GM12878 (cell line): ENCODE measurements at regions not wholly inside any gene's neighbourhood (a gene's known extent, or its start where the extent isn't known, plus 50 kb on each side); places are given as distances from the start of the nearest gene placed in this dataset.

Experiments used
- ATAC-seq: fragments of 200-7000 bp; cut with Tn5 transposase; 3 replicates; pipeline ENCODE4 v1.9.1; 2020; ENCODE audit warnings: mild to moderate bottlenecking, moderate library complexity
- BruUV-seq: library from RNA; stranded (reverse); fragments of 400-500 nt; replicated peaks from 2 replicates; lab custom pipeline; 2021; lab: Mats Ljungman, UMichigan
- CTCF ChIA-PET: fragments of 300-600 bp; sonication (Branson Sonifier 250); formaldehyde crosslinking; extraction: SDS; loops from one replicate; lab custom pipeline; 2021; ENCODE audit warnings: inconsistent platforms; lab: Yijun Ruan, JAX
- POLR2A ChIA-PET: fragments of 350-600 bp; formaldehyde crosslinking; extraction: SDS; loops from one replicate; lab custom pipeline; 2021; ENCODE audit warnings: inconsistent platforms; lab: Charles Lee
- RAD21 ChIA-PET: fragments of 300-600 bp; sonication (Branson Sonifier 250); formaldehyde crosslinking; loops from one replicate; lab custom pipeline; 2023; ENCODE audit warnings: antibody characterized with exemption; ENCODE audit not compliant: unreplicated experiment; lab: Charles Lee
- SMC1A ChIA-PET: fragments of 300-600 bp; sonication (Branson Sonifier 250); formaldehyde crosslinking; loops from one replicate; lab custom pipeline; 2023; ENCODE audit not compliant: unreplicated experiment, uncharacterized antibody; lab: Charles Lee
- DNase-seq: peaks from one replicate; pipeline ENCODE4 v3.0.0-alpha.2; 2011; ENCODE audit warnings: low read depth, low spot score
- FAIRE-seq: peaks from 3 replicates; lab custom pipeline; 2011; peaks lifted over from hg19 to GRCh38; lab: Jason Lieb, UNC
- H2AFZ ChIP-seq: 2 replicates; pipeline ENCODE4 v1.6.0; 2011; ENCODE audit warnings: low read depth, low read length, control low read depth; ENCODE audit not compliant: control insufficient read depth
- H3K27ac ChIP-seq: 2 replicates; pipeline ENCODE4 v1.5.1; 2011; ENCODE audit warnings: control low read depth; ENCODE audit not compliant: control insufficient read depth, insufficient read depth
- H3K27me3 ChIP-seq, 2 experiments: replicated peaks in 1 of 2; 2 replicates each; pipeline versions ENCODE4 v1.6.0 to v1.6.1; 2011; ENCODE audit warnings: low read length in 1 of 2; ENCODE audit not compliant: control insufficient read depth in 2 of 2, insufficient read depth in 2 of 2
- H3K36me3 ChIP-seq, 2 experiments: 2 replicates each; pipeline ENCODE4 v1.5.1; 2011; ENCODE audit warnings: low read length in 1 of 2; ENCODE audit not compliant: control insufficient read depth in 2 of 2, insufficient read depth in 2 of 2
- H3K4me1 ChIP-seq: 2 replicates; pipeline ENCODE4 v1.6.1; 2011; ENCODE audit warnings: mild to moderate bottlenecking, low read length, moderate library complexity, mixed read lengths; ENCODE audit not compliant: control insufficient read depth, insufficient read depth
- H3K4me2 ChIP-seq: 2 replicates; pipeline ENCODE4 v1.6.0; 2011; ENCODE audit warnings: control low read depth; ENCODE audit not compliant: control insufficient read depth, insufficient read depth
- H3K4me3 ChIP-seq: fragments of 200-600 bp; sonication (generic); 2 replicates; pipeline ENCODE4 v1.5.1; 2016
- H3K79me2 ChIP-seq: 2 replicates; pipeline ENCODE4 v1.6.0; 2011; ENCODE audit warnings: low read length; ENCODE audit not compliant: control insufficient read depth, insufficient read depth
- H3K9ac ChIP-seq: 2 replicates; pipeline ENCODE4 v1.8.0; 2011; ENCODE audit warnings: low read length, control low read depth, mixed read lengths; ENCODE audit not compliant: control insufficient read depth, insufficient read depth
- H3K9me3 ChIP-seq: replicated peaks from 3 replicates; pipeline ENCODE4 v1.5.1; 2011; ENCODE audit warnings: mild to moderate bottlenecking, low read length; ENCODE audit not compliant: control insufficient read depth, insufficient read depth
- H4K20me1 ChIP-seq: 2 replicates; pipeline ENCODE4 v1.6.0; 2011; ENCODE audit not compliant: control insufficient read depth, insufficient read depth
- ASH2L ChIP-seq: fragments of 300-600, 200-600 bp; sonication (generic); IDR thresholded peaks from 2 replicates; pipeline ENCODE4 v1.6.1; 2017; ENCODE audit warnings: low read depth, mild to moderate bottlenecking, borderline replicate concordance
- ATF7 ChIP-seq: fragments of 450-650 bp; IDR thresholded peaks from 2 replicates; pipeline ENCODE4 v1.6.1; 2016; ENCODE audit warnings: low read depth, mild to moderate bottlenecking
- CBX3 ChIP-seq: fragments of 200-600 bp; sonication (generic); IDR thresholded peaks from 2 replicates; pipeline ENCODE4 v1.6.1; 2016; ENCODE audit warnings: low read depth, borderline replicate concordance
- ESRRA ChIP-seq: IDR thresholded peaks from 2 replicates; pipeline ENCODE4 v1.6.1; 2012; ENCODE audit warnings: mild to moderate bottlenecking, low read length, improper control_type of control experiment
- FOXK2 ChIP-seq: fragments of 450-650 bp; IDR thresholded peaks from 2 replicates; pipeline ENCODE4 v1.6.1; 2017; ENCODE audit warnings: mild to moderate bottlenecking, moderate library complexity
- HDGF ChIP-seq: fragments of 450-650 bp; IDR thresholded peaks from 2 replicates; pipeline ENCODE4 v1.6.1; 2016; ENCODE audit warnings: antibody characterized with exemption
- IKZF2 ChIP-seq, 2 experiments: fragments of 450-650 bp; IDR thresholded peaks; 2 replicates each; pipeline ENCODE4 v1.6.1; 2017; ENCODE audit warnings: mild to moderate bottlenecking in 2 of 2, moderate library complexity in 2 of 2
- KLF5 ChIP-seq: fragments of 450-650 bp; IDR thresholded peaks from 2 replicates; pipeline ENCODE4 v1.6.1; 2014; ENCODE audit warnings: mild to moderate bottlenecking; ENCODE audit not compliant: partially characterized antibody
- NR2C1 ChIP-seq: fragments of 450-650 bp; IDR thresholded peaks from 2 replicates; pipeline ENCODE4 v1.6.1; 2017; ENCODE audit warnings: antibody characterized with exemption, mild to moderate bottlenecking, moderate library complexity
- NRF1 ChIP-seq: conservative IDR thresholded peaks from 2 replicates; pipeline ENCODE4 v1.6.1; 2011; ENCODE audit warnings: mild to moderate bottlenecking, low read depth, low read length, improper control_type of control experiment
- PAX8 ChIP-seq: fragments of 450-650 bp; IDR thresholded peaks from 2 replicates; pipeline ENCODE4 v1.6.1; 2017; ENCODE audit warnings: mild to moderate bottlenecking, moderate library complexity
- RAD21 ChIP-seq: IDR thresholded peaks from 2 replicates; pipeline ENCODE4 v1.6.1; 2011; ENCODE audit warnings: mild to moderate bottlenecking, low read depth, low read length, moderate library complexity; ENCODE audit not compliant: insufficient read depth
- RCOR1 ChIP-seq: conservative IDR thresholded peaks from 2 replicates; pipeline ENCODE4 v1.6.1; 2012; ENCODE audit warnings: low read depth, low read length, improper control_type of control experiment
- SIN3A ChIP-seq: IDR thresholded peaks from 2 replicates; pipeline ENCODE4 v1.6.1; 2012; ENCODE audit warnings: low read depth, low read length, improper control_type of control experiment
- SIX5 ChIP-seq: IDR thresholded peaks from 2 replicates; pipeline ENCODE4 v1.6.1; 2011; ENCODE audit warnings: mild to moderate bottlenecking, low read depth, low read length, moderate library complexity; ENCODE audit not compliant: severe bottlenecking
- SMAD1 ChIP-seq: fragments of 450-650 bp; IDR thresholded peaks from 2 replicates; pipeline ENCODE4 v1.6.1; 2018; ENCODE audit warnings: mild to moderate bottlenecking, low read depth; ENCODE audit not compliant: partially characterized antibody
- SREBF1 ChIP-seq: IDR thresholded peaks from 2 replicates; pipeline ENCODE4 v1.6.1; 2012; ENCODE audit warnings: mild to moderate bottlenecking, low read length
- SRF ChIP-seq, 2 experiments: IDR thresholded peaks; 2 replicates each; pipeline ENCODE4 v1.6.1; 2011; ENCODE audit warnings: low read depth in 2 of 2, low read length in 2 of 2, mild to moderate bottlenecking in 1 of 2, moderate library complexity in 1 of 2
- WGBS: methylation state at CpG from one replicate; pipeline ENCODE4 v1.1.6; 2016; ENCODE audit warnings: low lambda C conversion rate; ENCODE audit not compliant: insufficient replicate concordance, insufficient coverage; ENCODE audit errors: missing lambda C conversion rate; 5-methylcytosine and 5-hydroxymethylcytosine counted together
- in situ Hi-C: fragments of 300-500 bp; cut with MboI; formaldehyde crosslinking; loops from 9 replicates; pipeline ENCODE4 v1.14.3; 2018; ENCODE audit warnings: mixed read lengths
- intact Hi-C: fragments of 100-400 bp; cut with micrococcal nuclease; formaldehyde crosslinking; loops from one replicate; pipeline ENCODE4 v1.14.2; 2022; ENCODE audit not compliant: unreplicated experiment
- TF ChIP-seq, protein P1 (sequence below): fragments of 450-650 bp; formaldehyde crosslinking; IDR thresholded peaks from 2 replicates; pipeline ENCODE4 v1.5.0; 2022; ENCODE audit warnings: mild to moderate bottlenecking, missing genetic modification characterization
- TF ChIP-seq, protein P2 (sequence below): IDR thresholded peaks from 2 replicates; pipeline ENCODE4 v1.6.1; 2011; ENCODE audit warnings: borderline replicate concordance, low read depth, mild to moderate bottlenecking, moderate library complexity, mixed read lengths, low read length; ENCODE audit not compliant: insufficient read depth; ENCODE audit errors: extremely low read length

DNA sequence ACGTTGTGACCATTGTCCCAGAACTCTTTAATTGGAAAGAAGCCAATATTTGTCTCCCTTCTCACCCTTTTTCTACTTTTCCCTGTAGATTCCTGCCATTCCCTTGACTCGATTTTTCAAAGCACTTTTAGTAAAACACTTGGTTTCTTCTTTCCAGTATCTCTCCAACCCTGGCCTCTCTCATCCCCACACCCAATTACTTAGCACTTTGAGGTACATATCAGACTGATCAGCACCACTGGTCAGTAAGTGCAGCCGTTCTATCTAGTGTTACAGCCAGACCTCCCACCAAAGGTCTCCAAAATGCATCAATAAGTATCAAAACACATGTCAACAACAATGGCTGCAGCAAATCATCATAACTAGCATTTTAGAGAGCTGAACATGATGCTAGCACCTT lies 141.9 kb downstream of the BTG1 start:
- BruUV-seq = no TSS peak
- no peak for FAIRE-seq
- Histone ChIP-seq H3K36me3 (no peaks in the 10 kb centered on the region), H3K4me2 (no peak overlapping the region), H2AFZ (no peak overlapping the region), H3K9ac (no peak overlapping the region), H3K4me1 (no peaks in the 10 kb centered on the region), H3K79me2 (no peaks in the 10 kb centered on the region), H3K27ac (no peak overlapping the region), H3K27me3 (no peaks in the 10 kb centered on the region), H3K9me3 (peaks cover 3% of the 10 kb centered on the region; the same call in 2 of the 3 replicates), H3K4me3 (no peak overlapping the region), H4K20me1 (no peaks in the 10 kb centered on the region)
- CTCF ChIA-PET = interaction anchor here (1.1 kb wide), 1 partner anchor 9 kb away, joined by 3 read pairs; no protein-coding TSS in a partner anchor
- POLR2A ChIA-PET = interaction anchor here (1.3 kb wide), 1 partner anchor 9 kb away, joined by 3 read pairs; no protein-coding TSS in a partner anchor
- in situ Hi-C loops (no loop called here), intact Hi-C loops (no loop called here)
- 57% methylated on average over 3 of the region's 3 CpGs for WGBS
- no peak for DNase-seq
- RAD21 ChIA-PET = interaction anchor here (0.6 to 1.6 kb wide), 3 partner anchors 20 to 192 kb away, joined by 3 to 5 read pairs (median 3); no protein-coding TSS in a partner anchor
- ATAC-seq = no peak
- SMC1A ChIA-PET = interaction anchor here (0.9 to 1.6 kb wide), 4 partner anchors 60 to 422 kb away, joined by 3 to 4 read pairs (median 3); no protein-coding TSS in a partner anchor
- TF ChIP-seq NRF1 = no peak
- no peak for TF ChIP-seq SMAD1
- TF ChIP-seq PAX8 = no peak
- TF ChIP-seq SIN3A = no peak
- TF ChIP-seq NR2C1 = no peak
- TF ChIP-seq KLF5 = no peak
- TF ChIP-seq, protein P1, sequence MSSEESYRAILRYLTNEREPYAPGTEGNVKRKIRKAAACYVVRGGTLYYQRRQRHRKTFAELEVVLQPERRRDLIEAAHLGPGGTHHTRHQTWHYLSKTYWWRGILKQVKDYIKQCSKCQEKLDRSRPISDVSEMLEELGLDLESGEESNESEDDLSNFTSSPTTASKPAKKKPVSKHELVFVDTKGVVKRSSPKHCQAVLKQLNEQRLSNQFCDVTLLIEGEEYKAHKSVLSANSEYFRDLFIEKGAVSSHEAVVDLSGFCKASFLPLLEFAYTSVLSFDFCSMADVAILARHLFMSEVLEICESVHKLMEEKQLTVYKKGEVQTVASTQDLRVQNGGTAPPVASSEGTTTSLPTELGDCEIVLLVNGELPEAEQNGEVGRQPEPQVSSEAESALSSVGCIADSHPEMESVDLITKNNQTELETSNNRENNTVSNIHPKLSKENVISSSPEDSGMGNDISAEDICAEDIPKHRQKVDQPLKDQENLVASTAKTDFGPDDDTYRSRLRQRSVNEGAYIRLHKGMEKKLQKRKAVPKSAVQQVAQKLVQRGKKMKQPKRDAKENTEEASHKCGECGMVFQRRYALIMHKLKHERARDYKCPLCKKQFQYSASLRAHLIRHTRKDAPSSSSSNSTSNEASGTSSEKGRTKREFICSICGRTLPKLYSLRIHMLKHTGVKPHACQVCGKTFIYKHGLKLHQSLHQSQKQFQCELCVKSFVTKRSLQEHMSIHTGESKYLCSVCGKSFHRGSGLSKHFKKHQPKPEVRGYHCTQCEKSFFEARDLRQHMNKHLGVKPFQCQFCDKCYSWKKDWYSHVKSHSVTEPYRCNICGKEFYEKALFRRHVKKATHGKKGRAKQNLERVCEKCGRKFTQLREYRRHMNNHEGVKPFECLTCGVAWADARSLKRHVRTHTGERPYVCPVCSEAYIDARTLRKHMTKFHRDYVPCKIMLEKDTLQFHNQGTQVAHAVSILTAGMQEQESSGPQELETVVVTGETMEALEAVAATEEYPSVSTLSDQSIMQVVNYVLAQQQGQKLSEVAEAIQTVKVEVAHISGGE = no peak
- no peak for TF ChIP-seq RCOR1
- TF ChIP-seq SIX5 = no peak
- no peak for TF ChIP-seq FOXK2
- no peak for TF ChIP-seq HDGF
- TF ChIP-seq SRF (IDR thresholded peaks at IDR 0.05; ENCODE audit: low read depth in 2 of 2, low read length in 2 of 2) = no peak
- TF ChIP-seq, protein P2, sequence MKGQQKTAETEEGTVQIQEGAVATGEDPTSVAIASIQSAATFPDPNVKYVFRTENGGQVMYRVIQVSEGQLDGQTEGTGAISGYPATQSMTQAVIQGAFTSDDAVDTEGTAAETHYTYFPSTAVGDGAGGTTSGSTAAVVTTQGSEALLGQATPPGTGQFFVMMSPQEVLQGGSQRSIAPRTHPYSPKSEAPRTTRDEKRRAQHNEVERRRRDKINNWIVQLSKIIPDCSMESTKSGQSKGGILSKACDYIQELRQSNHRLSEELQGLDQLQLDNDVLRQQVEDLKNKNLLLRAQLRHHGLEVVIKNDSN = no peak
- no peak for TF ChIP-seq SREBF1
- no peak for TF ChIP-seq ESRRA
- TF ChIP-seq CBX3 = no peak
- no peak for TF ChIP-seq RAD21
- TF ChIP-seq ASH2L = no peak
- TF ChIP-seq ATF7 = no peak
- no peak for TF ChIP-seq IKZF2 (IDR thresholded peaks at IDR 0.05)
